ENCODE measurements at regions not wholly inside any gene's neighbourhood (a gene's known extent, or its start where the extent isn't known, plus 50 kb on each side); places are given as distances from the start of the nearest gene placed in this dataset.

DNA sequence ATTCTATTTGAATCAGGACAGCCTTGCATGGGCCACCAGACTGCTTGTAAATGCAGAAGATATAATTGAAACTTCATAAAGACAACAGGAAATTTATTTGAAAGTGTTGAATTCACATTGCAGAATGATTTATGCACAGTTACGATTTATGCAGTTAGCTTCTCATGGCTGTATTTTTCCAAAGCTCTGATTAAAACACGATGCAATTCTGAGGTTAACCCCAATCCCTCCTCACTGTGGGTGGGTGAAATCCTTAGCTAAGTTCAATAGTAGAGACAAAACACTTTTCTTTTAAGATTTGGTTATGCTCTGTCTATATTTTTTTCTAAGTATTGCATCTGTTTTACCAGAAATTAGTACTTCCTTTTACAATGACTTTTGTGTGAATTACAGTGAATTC lies 728.8 kb upstream of the IGFBP3 start:
- DNase-seq (ENCODE audit: extremely low read depth in 1 of 2, low read depth in 1 of 2), result no peak

DNA sequence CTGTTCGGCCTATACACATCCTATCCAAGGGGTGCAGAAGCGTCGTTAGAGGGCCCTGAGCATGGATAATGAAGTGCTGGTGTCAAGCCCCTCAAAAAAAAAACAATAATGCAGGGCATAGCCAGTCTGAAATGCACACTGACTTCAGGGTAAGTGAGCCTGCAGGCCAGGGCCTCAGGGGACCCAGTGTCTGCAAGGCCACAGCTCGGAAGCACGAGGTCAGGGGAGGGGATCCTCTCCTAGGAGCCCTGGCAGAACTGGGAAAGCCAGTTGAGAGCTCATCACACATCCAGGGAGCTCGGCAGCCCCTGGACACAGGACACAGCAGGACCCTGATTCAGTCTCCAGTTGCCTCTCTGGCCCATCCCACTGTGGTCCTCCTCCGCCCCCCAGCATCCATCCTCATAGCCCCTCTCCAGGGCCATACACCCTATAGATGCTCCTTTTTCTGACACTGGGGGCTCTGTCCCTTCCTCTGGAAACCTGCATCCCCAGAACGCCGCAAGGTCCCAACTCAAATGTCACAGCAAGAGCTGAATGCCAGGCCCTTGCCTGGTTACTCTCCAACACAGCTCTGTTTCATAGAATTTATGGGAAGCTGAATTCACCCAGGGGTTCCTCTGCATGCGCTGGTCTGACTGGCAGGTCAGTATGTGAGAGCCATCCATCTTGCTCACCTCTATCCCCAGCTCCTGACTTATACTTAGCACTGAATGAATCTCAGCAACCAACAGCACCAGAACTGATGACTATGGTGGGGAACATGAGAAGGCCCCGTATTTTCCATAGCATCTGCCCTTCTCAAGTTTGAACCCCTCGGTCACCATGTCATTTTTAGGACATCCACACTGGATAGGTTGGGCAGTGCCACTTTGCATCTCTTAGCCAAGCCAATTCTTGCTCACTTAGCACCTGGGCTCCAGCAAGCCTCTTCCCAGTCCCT lies 717.0 kb upstream of the IGFBP3 start:
- DNase-seq (ENCODE audit: extremely low read depth in 1 of 2, low read depth in 1 of 2), result no peak

DNA sequence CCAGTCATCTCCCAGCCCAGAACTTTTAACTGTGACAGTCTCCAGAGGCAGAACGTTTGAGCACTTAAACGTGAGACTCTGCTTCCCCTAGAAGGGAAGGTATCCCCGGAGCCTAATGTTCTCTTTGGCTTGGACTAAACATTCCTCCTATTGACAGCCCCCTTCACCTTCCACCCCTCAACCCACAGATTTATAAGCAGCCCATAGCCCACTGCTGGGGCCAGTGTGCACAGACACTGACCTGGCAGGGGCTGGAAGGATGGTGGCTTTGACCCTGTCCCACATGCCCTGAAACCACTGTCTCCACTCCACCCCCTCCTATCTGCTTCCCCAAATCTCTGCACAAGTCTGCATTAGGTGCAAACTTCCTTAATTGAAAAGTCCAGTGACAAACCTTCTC lies 715.0 kb upstream of the IGFBP3 start:
- no peak for DNase-seq (ENCODE audit: extremely low read depth in 1 of 2, low read depth in 1 of 2)

DNA sequence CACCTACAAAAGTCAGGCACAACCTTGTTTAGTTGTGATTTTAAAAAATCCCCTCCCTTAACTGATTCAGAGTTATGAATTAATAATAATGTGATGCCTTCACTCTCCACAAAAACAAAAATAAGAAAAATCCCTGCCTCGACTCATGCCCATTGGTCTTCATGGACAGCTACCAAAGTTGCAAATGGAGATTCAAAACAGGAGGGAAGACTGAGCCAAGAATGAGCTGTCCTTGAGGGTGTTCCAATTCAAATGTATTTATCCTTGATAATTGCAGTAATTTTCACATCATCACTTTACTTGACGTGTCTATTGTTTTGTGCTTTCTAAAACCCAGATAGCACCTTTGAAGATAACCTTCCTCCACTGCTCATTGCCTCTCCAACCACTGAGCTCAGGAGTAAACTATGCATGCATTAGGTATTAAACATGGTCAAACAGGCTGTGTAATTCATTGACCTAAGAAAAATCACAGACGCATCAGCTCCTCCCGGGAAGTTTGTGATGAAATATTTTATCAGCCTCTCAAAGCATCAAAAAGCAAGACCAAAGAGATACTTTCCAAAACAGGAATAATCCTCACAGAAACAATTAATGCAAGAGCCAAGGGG lies 712.7 kb upstream of the IGFBP3 start:
- DNase-seq (ENCODE audit: extremely low read depth in 1 of 2, low read depth in 1 of 2), result no peak

DNA sequence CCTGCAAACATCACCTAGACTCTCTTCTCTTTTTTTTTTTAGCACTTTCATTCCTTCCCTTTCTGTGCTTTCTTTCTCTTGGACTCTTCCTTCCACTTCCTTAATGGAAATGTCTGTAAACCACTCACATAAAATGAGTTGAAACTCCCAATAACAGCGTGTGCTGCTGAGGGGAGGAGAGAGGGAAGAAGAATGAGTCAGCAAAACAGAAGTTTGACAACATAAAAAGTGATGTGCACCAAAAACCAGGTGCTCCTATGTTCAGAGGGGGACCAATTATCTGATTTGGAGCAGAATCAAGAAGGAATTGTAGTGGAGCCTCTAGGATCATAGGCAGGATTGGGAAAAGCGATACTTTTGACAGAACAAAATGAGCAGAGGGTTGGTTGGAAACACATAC lies 712.1 kb upstream of the IGFBP3 start:
- DNase-seq (ENCODE audit: extremely low read depth in 1 of 2, low read depth in 1 of 2), result no peak

DNA sequence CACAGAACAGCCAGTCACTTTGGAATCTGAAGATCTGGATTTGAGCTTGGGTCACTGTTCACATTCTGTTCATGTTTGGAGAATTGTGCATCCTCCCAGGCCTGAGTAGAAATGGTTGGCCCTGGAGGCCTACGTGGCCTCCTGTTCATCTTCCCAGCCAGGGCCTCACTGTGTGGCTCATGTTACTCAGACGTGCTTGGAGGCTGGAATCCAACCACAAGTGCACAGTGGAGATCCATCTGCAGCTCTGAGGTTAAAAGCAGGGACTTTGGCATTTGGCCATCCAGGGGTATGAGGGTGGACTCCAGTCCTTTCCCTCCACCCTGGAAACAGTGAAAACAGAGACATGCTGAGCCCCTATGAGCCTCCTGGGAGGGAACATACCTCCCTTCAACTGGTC lies 709.0 kb upstream of the IGFBP3 start:
- no peak for DNase-seq (ENCODE audit: extremely low read depth in 1 of 2, low read depth in 1 of 2)

DNA sequence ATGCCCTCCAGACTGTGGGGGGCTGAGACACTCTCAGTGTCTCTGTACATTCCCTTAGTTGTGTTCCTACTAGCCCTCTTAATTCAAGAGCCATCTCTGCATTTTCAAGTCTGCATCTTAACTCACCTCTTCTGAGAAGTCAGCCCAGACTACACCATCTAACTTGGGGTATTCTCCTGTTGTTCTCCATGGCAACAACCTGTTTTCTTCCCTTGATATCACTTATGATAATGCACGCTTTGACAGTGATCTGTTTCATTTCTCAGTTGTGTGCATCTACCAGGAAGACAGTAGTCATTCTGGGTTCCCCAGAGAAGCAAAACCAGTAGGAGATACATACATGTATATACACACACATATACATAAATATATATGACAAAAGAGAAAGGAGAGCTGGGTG lies 707.3 kb upstream of the IGFBP3 start:
- DNase-seq (ENCODE audit: extremely low read depth in 1 of 2, low read depth in 1 of 2), result no peak

DNA sequence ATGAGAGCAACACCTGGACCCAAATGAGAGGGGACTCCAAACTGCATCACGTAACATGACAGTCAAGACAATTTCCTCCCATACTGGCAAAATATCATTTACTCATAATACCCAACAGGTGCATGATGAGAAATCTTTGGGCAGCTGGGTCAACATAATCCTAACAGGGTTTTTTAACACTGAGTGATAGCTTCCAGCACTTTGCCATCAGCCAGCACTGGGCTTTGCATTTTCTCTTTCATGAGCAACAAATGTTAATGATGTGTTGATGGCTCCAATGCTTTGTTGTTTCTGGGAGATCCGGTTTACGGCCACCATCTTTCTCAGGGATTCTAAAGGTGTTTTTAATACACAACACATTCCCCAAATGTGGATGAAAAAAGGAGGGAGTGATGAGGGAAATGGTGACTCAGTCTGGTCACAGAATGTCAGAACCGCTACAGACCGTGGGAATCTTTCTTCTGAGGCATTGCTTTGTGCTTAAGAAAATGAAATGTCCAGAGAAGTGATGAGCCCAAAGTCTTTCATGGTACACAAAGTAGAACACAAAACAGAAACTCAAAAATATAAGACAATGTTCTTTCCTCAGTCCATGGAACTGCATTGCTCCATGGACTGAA lies 705.7 kb upstream of the IGFBP3 start:
- no peak for DNase-seq (ENCODE audit: extremely low read depth in 1 of 2, low read depth in 1 of 2)

DNA sequence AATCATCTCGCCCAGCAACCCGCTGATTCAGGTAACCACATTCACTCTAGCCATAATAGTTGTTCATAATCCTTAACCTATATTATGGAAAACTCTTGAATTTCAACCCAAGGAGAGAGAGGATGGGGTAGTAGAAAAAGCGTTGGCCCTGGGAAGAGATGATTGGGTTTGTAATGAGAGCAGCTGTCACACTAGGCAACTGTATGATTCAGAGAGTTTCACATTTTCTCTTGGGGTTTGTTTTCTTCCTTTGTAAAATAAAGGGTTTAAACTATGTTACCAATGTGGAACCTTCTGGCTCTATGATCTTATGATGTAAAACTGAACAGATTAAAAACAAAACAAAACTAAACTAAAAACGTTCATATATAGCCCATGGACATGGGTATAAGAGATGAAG lies 705.2 kb upstream of the IGFBP3 start:
- no peak for DNase-seq (ENCODE audit: extremely low read depth in 1 of 2, low read depth in 1 of 2)

DNA sequence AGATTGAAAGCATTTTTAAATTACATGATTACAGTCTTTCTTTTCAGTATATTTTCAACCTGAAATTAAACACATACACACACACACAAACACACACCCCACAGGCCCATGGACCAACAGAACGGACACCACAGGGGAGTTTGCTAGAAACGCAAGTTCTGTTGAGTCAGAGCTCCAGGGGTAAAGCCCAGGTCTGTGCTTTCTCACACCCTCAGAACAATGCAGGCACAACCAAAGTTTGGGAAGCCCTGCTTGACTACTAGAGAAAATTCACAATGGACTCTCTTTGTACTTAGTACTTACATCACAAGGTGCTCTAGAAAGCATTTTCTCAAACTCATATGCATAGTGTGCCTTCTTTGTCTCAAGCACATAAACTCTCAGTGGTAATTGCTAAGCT lies 704.0 kb upstream of the IGFBP3 start:
- DNase-seq (ENCODE audit: extremely low read depth in 1 of 2, low read depth in 1 of 2), result no peak

DNA sequence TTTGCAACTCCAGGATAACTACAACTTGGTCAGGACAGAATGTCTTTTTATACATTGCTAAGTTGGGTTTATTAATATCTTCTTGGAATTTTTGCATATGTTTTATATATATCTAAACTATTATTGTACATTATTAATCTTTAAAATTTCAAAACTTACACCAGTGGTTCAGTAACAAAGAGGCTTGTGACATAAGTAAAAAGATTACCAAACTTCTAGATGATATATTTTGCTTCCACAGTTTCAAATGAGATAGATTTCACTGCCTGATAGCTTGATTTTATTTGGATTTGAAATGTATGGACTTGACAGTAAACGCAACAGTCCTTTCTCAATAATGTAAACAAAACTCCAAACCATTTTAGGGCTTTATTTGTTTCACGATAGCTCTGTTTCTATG lies 701.2 kb upstream of the IGFBP3 start:
- no peak for DNase-seq (ENCODE audit: extremely low read depth in 1 of 2, low read depth in 1 of 2)

DNA sequence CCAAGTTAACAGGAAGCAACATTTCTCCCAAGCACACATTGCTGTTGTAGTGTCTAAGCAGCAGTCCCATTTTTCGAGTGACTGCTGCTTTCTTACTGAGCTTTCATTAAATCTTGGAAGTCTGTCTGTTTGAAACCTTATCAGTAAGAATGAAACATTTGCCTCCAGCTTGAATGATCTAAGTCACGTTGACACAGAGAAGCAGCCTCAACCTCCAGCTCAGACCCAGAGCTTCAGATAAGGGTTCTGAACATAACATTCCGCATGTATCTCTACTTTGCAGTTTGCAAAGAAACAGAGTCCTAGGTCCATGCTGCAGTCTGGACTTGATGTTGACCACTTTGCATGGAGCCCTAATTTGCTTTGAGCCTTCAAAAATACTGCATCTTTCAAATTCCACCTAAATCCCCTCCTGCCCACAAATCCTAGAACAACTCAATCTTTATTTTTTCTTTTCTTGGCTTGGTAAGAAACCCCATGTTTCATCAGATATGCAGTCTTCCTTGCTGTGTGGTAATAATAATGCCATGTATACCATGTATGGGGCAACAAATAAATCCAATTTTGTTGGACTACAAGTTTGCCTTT lies 698.7 kb upstream of the IGFBP3 start:
- DNase-seq (ENCODE audit: extremely low read depth in 1 of 2, low read depth in 1 of 2), result no peak

DNA sequence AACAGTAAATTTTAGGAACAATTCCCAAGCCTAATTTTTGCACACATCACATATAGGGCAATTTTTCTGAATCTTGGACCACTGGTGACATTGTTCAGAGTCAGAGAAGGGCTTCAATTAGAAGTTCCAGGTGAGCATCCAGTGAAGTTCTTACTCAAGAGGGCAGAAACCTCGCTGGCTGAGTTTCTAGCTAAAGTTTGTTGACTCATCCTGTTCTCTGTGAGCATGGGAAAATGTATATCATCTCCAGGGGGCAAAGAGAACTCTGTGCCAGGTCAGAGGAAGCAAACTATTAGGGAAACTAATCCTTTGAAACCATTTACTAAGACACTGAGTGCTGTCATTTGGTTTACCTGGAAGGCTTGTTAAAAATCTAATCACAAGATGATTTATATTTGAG lies 695.6 kb upstream of the IGFBP3 start:
- DNase-seq (ENCODE audit: extremely low read depth in 1 of 2, low read depth in 1 of 2), result no peak

DNA sequence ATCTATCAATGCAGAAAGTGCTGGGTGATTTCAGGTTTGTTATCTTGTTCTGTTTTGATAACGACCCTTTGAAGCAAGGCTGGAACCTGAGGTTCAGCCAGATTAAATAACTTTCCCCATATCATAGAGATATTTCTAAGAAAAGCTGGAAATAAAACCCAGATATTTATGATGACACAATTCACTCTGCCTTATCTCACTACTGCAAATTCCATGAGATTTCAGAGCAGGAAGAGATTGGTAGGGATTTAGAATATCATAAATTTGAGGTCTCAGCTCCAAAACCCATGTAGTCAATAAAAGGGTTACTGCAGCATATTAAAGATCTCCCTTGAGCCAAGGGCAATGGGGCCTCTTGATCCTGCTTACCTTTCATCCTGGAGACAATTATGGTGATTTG lies 692.5 kb upstream of the IGFBP3 start:
- no peak for DNase-seq (ENCODE audit: extremely low read depth in 1 of 2, low read depth in 1 of 2)

DNA sequence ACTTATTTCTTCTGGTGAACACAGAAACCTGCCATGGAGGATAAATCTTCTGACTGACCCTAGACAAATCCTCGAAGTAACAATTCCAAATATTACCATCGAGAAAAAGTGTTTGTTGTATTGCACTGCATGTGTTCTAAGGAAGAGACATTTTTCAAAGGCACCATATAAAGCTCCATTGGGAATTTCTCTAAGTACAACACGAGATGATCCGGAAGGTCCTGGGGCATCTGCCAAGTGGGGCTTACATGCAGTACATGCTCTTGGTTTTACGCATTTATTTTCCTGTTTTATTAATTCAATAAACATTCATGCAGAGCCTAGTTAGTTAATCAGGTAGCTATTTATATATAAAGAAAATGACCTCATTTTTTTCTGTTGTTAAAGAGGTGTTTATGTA lies 692.0 kb upstream of the IGFBP3 start:
- DNase-seq (ENCODE audit: extremely low read depth in 1 of 2, low read depth in 1 of 2), result no peak

DNA sequence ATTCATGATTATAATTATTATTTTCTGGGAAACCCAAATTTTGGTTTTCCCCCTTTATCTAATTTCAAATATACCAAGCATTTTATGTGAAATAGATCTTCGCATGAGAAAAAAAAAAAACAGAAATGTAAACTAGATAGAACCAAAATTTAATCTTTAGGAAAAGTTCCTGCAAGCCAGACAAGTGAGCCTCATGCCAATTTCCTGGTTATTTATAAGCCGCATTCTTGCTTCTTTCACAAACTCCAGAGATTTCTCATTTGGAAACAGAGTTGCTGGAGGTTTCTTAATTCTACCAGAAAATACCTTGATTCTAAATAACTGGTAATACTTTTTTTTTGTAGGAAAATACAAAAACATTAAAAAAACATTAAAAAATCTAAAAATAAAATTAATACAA lies 690.4 kb upstream of the IGFBP3 start:
- no peak for DNase-seq (ENCODE audit: extremely low read depth in 1 of 2, low read depth in 1 of 2)

DNA sequence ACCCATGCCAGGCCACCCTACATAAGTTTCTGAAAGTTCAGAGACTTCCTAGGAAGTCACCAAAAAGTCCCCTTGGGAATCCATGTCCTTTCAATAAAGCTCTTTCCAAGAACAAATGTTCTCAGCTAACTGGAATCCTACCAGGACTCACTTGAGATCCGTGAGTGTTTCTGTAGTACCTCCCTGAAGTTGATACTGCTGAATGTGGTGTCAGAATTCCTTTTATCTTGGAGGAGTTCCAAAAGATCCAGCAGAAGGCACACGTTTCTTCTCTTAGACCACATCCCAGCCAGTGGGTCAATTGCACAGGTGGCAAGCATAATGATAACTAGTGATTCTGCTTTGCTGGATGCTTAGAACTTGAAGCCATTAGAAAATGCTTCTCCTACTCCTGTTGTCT lies 689.7 kb upstream of the IGFBP3 start:
- no peak for DNase-seq (ENCODE audit: extremely low read depth in 1 of 2, low read depth in 1 of 2)

DNA sequence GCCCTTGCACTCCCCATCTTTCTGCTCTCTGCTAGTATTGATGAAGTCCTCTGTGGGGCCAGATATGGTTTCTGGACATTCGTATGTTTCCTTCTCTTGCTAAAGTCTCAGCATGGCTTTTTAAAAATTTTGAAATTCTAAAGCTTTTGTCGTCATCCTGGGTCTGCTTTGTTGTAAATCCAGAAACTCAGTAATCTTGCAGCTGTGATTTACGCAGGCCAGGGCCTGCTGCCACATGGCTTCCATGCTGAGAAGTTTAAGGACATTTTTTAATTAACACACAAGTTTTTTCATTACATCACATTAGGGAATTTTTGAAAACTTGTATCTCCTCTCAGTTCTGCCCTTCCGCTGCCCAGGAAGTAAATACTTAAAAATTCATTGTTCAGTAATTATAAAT lies 686.1 kb upstream of the IGFBP3 start:
- no peak for DNase-seq (ENCODE audit: extremely low read depth in 1 of 2, low read depth in 1 of 2)

DNA sequence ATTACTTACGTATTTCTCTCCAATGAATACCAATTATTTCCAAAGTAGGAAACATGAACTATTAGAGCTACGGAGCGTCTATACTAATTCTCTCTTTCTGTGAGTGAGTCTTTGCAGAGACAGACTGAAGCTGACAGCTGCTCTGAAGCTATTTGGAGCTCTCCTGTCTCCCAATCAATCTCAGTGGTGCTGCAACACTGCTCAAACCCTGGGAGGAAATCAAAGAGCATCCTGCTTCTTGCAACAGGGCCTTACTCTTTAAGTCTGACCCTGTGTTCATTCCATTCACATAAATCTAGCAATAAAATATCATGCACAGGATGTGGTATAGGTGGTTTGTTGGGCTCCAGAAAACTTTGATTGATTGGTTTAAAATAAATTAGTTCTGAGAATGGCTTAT lies 685.7 kb upstream of the IGFBP3 start:
- no peak for DNase-seq (ENCODE audit: extremely low read depth in 1 of 2, low read depth in 1 of 2)

DNA sequence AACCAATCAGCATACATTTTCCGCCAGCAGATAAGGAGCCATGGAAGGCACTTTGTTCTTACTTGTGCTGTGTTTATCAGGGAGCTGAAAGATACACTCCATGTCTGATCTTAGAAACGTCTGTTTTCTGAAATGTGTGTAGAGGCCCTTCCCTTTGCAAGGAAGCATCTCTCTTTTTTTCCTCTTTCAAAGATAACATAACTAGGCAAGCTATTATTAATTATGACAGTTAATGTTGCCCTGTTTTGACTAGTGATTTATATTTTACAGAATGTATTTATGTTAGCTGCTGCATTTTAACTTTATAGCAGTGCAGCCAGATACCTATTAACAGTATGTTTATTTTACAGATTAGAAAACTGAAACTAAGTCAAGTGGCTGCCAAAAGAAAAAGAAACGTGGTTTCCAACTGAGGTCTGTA lies 683.2 kb upstream of the IGFBP3 start:
- DNase-seq (ENCODE audit: extremely low read depth in 1 of 2, low read depth in 1 of 2), result no peak

DNA sequence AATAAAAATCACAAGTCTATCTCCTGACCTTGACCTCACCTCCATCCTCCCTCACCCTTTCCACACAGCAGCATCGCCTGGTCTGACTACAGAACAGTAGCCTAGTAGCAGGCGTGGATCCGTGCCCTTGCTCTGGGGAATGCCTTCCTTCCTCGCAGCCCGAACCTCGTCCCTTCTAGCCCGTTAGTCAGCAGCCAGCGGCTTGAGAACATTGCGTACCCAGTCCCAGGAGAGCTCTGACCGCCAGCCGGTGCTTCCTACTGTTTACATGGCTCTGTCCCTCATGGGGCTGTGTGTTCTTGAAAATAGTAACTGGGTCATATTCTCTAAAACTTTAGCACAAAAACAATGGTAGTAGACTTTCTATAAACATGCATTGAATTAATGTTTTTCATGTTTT lies 682.7 kb upstream of the IGFBP3 start:
- no peak for DNase-seq (ENCODE audit: extremely low read depth in 1 of 2, low read depth in 1 of 2)

DNA sequence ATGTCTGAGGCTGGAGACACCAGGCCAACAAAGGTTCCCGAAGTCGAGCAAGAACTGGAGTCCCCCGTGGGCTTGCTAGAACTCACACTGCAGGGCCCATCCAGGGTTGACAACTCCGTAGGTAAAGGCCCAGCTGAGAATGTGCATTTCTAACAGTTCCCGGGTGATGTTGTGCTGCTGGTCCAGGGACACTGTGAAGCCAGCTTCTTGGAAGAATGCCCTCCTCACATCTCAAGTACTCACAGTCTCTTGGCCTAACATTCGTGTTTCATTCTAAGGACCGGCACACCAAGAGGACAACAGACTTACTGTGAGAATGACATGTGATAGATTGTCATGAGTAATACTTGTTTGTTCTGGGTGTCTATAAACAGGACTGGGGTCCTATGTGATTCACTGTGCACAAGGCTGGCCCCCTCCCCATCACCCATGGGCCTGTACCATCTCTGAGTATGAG lies 682.3 kb upstream of the IGFBP3 start:
- DNase-seq (ENCODE audit: extremely low read depth in 1 of 2, low read depth in 1 of 2), result no peak
